GM12891 (cell line): ENCODE measurements at regions not wholly inside any gene's neighbourhood (a gene's known extent, or its start where the extent isn't known, plus 50 kb on each side); places are given as distances from the start of the nearest gene placed in this dataset.

Experiments
- PAX5 ChIP-seq: IDR thresholded peaks from 2 replicates; pipeline ENCODE4 v1.6.1; 2011; ENCODE audit warnings: low read length, moderate library complexity, mild to moderate bottlenecking; ENCODE audit not compliant: insufficient read depth, severe bottlenecking
- POLR2A ChIP-seq: IDR thresholded peaks from 2 replicates; pipeline ENCODE4 v1.6.1; 2011; ENCODE audit warnings: low read depth, low read length, control low read depth
- POLR2AphosphoS5 ChIP-seq: IDR thresholded peaks from 2 replicates; pipeline ENCODE4 v1.6.1; 2011; ENCODE audit warnings: low read depth, low read length, control low read depth
- POU2F2 ChIP-seq: IDR thresholded peaks from 2 replicates; pipeline ENCODE4 v1.6.1; 2011; ENCODE audit warnings: low read depth, mild to moderate bottlenecking, control low read depth, low read length, moderate library complexity
- SPI1 ChIP-seq: IDR thresholded peaks from 2 replicates; pipeline ENCODE4 v1.6.1; 2011; ENCODE audit warnings: low read depth, low read length, control low read depth
- TAF1 ChIP-seq: IDR thresholded peaks from 2 replicates; pipeline ENCODE4 v1.6.1; 2011; ENCODE audit warnings: low read depth, low read length, control low read depth

DNA sequence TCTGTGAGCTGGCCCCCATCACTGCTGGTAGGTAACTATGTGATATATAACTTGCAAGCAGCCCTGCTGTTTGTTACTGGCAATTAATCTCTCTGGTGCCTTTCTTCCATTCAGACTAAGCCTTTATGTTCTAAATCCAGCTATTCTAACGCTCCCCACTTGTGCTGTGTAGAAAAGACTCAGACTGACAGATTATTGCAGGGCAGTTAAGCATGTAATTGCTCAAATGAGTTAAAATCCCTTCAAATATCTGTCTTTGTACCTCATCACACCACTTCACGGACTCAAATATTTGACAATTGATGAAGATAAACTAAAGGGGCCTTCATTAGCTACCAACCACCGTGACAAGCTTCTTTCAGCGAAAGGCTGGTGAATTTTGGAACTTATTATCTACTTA, 416.2 kb downstream of the NR2F2 start:
- TF ChIP-seq POLR2A: no peak
- TF ChIP-seq POLR2AphosphoS5: no peak
- no peak for TF ChIP-seq SPI1
- TF ChIP-seq PAX5: no peak
- TF ChIP-seq TAF1: no peak
- TF ChIP-seq POU2F2: no peak
